Activated CD4-positive, alpha-beta T cell treated with anti-CD3 and anti-CD28 coated beads for 24 hours (primary cell): ENCODE measurements at regions not wholly inside any gene's neighbourhood (a gene's known extent, or its start where the extent isn't known, plus 50 kb on each side); places are given as distances from the start of the nearest gene placed in this dataset.
"Not testable (repeated sequence)": the region's sequence is repeated elsewhere in the genome, so short reads cannot be mapped to it uniquely, and the experiment has no call there.

ENCODE experiments used
- DNase-seq, 2 donors: peaks; one replicate each; pipeline ENCODE4 v3.0.0-alpha.2; 2020; ENCODE audit warnings: low read depth in 2 of 2

GRCh38 chr10:91003379-91003778, 82.5 kb upstream of the ANKRD1 start:
- not testable (repeated sequence) for DNase-seq

GRCh38 chr10:91005276-91005675, 84.4 kb upstream of the ANKRD1 start:
- DNase-seq: not testable (repeated sequence)

GRCh38 chr10:91006001-91006751, 85.3 kb upstream of the ANKRD1 start:
- DNase-seq: peak; percentile 44 to 66

GRCh38 chr10:91006752-91007346, 86.0 kb upstream of the ANKRD1 start:
- no peak for DNase-seq

GRCh38 chr10:91007655-91008054, 86.8 kb upstream of the ANKRD1 start:
- no peak for DNase-seq

- no peak for DNase-seq
Observed at GRCh38 chr10:91009121-91009520, 88.2 kb upstream of the ANKRD1 start.

GRCh38 chr10:91010952-91011351, 90.1 kb upstream of the ANKRD1 start:
- DNase-seq: no peak

GRCh38 chr10:91012502-91012901, 91.6 kb upstream of the ANKRD1 start:
- DNase-seq: no peak

GRCh38 chr10:91013985-91014384, 93.1 kb upstream of the ANKRD1 start:
- DNase-seq: no peak

- DNase-seq: no peak
Observed at GRCh38 chr10:91017198-91017597, 96.3 kb upstream of the ANKRD1 start.

- DNase-seq: no peak
Observed at GRCh38 chr10:91021901-91022300, 101.0 kb upstream of the ANKRD1 start.

GRCh38 chr10:91022390-91022789, 101.5 kb upstream of the ANKRD1 start:
- DNase-seq: no peak

GRCh38 chr10:91022924-91023699, 102.2 kb upstream of the ANKRD1 start:
- DNase-seq: no peak

GRCh38 chr10:91023700-91024398, 103.0 kb upstream of the ANKRD1 start:
- no peak for DNase-seq

GRCh38 chr10:91024541-91024940, 103.7 kb upstream of the ANKRD1 start:
- no peak for DNase-seq

- DNase-seq: no peak
Observed at GRCh38 chr10:91032611-91033206, 111.8 kb upstream of the ANKRD1 start.

- DNase-seq: no peak
Observed at GRCh38 chr10:91033324-91033950, 112.5 kb upstream of the ANKRD1 start.

- no peak for DNase-seq
Observed at GRCh38 chr10:91034042-91034441, 113.2 kb upstream of the ANKRD1 start.

- no peak for DNase-seq
Observed at GRCh38 chr10:91034494-91035159, 113.7 kb upstream of the ANKRD1 start.

- DNase-seq: no peak
Observed at GRCh38 chr10:91035650-91036292, 114.9 kb upstream of the ANKRD1 start.
